ENCODE measurements at regions not wholly inside any gene's neighbourhood (a gene's known extent, or its start where the extent isn't known, plus 50 kb on each side); places are given as distances from the start of the nearest gene placed in this dataset.

- no peak for TF ChIP-seq POLR2A (IDR thresholded peaks at IDR 0.05)
- TF ChIP-seq, protein P1, sequence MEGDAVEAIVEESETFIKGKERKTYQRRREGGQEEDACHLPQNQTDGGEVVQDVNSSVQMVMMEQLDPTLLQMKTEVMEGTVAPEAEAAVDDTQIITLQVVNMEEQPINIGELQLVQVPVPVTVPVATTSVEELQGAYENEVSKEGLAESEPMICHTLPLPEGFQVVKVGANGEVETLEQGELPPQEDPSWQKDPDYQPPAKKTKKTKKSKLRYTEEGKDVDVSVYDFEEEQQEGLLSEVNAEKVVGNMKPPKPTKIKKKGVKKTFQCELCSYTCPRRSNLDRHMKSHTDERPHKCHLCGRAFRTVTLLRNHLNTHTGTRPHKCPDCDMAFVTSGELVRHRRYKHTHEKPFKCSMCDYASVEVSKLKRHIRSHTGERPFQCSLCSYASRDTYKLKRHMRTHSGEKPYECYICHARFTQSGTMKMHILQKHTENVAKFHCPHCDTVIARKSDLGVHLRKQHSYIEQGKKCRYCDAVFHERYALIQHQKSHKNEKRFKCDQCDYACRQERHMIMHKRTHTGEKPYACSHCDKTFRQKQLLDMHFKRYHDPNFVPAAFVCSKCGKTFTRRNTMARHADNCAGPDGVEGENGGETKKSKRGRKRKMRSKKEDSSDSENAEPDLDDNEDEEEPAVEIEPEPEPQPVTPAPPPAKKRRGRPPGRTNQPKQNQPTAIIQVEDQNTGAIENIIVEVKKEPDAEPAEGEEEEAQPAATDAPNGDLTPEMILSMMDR (IDR thresholded peaks at IDR 0.05) = no peak
These were observed 83.1 kb upstream of the BZW1 start for GRCh38 chr2:200728630-200729029.

Data from uterus (tissue), 2 donors.